Breast epithelium (tissue), 3 donors: ENCODE measurements at regions not wholly inside any gene's neighbourhood (a gene's known extent, or its start where the extent isn't known, plus 50 kb on each side); places are given as distances from the start of the nearest gene placed in this dataset.
"Not testable (repeated sequence)": the region's sequence is repeated elsewhere in the genome, so short reads cannot be mapped to it uniquely, and the experiment has no call there.

Source experiments
- POLR2A ChIP-seq: fragments of 450-650 bp; IDR thresholded peaks from one replicate; pipeline ENCODE4 v1.6.1; 2016; ENCODE audit warnings: antibody characterized with exemption, mild to moderate bottlenecking, moderate library complexity
- POLR2AphosphoS5 ChIP-seq, 3 donors: sonication (generic); formaldehyde crosslinking; IDR thresholded peaks; one replicate each; pipeline ENCODE4 v1.6.1; 2017; ENCODE audit warnings: antibody characterized with exemption in 3 of 3
- TF ChIP-seq, protein P1 (sequence below), 3 donors: fragments of 450-650 bp; IDR thresholded peaks; one replicate each; pipeline ENCODE4 v1.5.1; 2016 to 2017; ENCODE audit warnings: antibody characterized with exemption in 3 of 3, mild to moderate bottlenecking in 3 of 3, moderate library complexity in 3 of 3

DNA sequence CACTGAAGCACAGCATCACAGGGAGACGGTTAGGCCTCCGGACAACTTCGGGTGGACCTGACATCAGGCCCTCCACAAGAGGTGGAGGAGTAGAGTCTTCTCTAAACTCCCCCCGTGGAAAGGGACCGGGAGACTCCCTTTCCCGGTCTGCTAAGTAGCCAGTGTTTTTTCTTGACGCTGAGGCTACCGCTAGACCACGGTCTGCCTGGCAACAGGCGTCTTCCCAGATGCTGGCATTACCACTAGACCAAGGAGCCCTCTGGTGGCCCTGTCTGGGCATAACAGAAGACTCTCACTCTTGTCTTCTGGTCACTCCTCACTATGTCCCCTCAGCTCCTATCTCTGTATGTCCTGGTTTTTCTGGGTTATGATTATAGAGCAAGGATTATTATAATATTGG, 401.5 kb upstream of the MAGEC2 start:
- TF ChIP-seq, protein P1, sequence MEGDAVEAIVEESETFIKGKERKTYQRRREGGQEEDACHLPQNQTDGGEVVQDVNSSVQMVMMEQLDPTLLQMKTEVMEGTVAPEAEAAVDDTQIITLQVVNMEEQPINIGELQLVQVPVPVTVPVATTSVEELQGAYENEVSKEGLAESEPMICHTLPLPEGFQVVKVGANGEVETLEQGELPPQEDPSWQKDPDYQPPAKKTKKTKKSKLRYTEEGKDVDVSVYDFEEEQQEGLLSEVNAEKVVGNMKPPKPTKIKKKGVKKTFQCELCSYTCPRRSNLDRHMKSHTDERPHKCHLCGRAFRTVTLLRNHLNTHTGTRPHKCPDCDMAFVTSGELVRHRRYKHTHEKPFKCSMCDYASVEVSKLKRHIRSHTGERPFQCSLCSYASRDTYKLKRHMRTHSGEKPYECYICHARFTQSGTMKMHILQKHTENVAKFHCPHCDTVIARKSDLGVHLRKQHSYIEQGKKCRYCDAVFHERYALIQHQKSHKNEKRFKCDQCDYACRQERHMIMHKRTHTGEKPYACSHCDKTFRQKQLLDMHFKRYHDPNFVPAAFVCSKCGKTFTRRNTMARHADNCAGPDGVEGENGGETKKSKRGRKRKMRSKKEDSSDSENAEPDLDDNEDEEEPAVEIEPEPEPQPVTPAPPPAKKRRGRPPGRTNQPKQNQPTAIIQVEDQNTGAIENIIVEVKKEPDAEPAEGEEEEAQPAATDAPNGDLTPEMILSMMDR (IDR thresholded peaks at IDR 0.05) = not testable (repeated sequence)
- TF ChIP-seq POLR2AphosphoS5 (IDR thresholded peaks at IDR 0.05); POLR2A: not testable (repeated sequence)
